ENCODE measurements at regions not wholly inside any gene's neighbourhood (a gene's known extent, or its start where the extent isn't known, plus 50 kb on each side); places are given as distances from the start of the nearest gene placed in this dataset.

DNA sequence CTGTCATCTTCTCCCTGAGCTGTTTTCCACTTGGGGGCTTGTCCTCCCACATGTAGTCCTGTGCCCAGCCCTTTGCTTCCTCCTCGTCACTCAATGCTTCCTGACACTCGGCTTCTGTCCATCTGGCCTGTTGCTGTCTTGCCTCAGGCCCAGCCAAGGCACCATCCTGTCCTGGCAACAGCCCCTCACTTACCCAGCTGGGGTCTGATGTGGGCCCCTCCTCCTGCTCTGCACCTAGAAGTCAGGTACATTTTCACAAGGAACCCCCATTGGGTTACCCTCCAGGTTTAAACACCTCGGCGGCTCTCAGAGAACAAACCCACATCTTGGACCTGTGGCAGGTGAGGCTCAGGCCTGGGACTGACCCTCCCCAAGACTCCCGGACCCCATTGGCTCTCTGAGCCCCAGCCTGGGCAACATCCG is 784.8 kb downstream of the TBC1D22A start:
- ATAC-seq (no peak), DNase-seq (no peak)
- H3K4me1 Mint-ChIP-seq, result no peaks in the 10 kb centered on the region
- peaks cover 11% of the 10 kb centered on the region for H3K27me3 Mint-ChIP-seq
- peaks cover 0 to 7% of the 10 kb centered on the region in 2 donors for H3K9me3 Mint-ChIP-seq
- H3K27ac Mint-ChIP-seq, result peak overlapping the region in 1 of 2 donors; percentile 60
- H3K4me3 Mint-ChIP-seq, result no peak overlapping the region

DNA sequence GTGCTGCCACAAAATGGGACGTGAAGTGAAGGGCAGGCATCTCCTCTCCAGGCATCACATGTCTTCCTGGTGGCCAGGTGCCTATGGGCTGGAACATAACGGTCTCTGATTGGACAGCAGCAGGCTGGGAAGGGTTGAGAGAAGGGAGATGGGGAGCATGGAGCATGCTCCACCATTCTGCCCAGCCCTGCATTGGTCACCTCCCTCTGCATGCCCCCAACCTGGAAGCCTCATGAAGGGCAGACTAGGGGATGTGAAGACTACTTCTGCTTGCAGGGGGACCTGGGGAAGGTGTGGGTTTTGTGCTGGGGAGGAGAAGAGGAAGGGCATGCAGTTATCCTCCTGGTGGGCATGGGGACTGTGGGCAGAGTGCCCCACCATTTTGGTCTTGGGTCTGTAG is 782.2 kb downstream of the TBC1D22A start:
- no peak for ATAC-seq
- Mint-ChIP-seq H3K4me3 (no peak overlapping the region), H3K4me1 (no peaks in the 10 kb centered on the region), H3K27ac (no peak overlapping the region), H3K27me3 (no peaks in the 10 kb centered on the region), H3K9me3 (peaks cover 0 to 7% of the 10 kb centered on the region in 2 donors)
- no peak for DNase-seq

DNA sequence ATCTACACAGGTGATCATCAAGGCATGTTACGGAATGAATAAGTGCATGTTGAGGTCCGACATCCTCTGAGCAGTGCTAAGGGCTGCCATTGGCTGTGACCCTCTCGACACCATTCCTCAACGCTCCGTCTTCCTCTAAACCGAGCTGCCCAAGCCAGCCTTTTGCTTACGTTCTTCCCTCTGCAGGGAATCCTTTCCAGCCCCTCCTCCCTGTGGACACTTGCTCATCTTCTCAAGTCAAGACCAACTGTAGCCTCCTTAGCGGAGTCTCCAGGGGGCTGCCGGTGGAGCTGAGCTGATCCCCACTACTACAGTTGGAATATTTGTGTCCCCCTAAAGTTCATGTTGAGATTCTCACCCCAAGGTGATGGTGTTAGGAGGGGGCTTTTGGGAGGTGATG is 781.0 kb downstream of the TBC1D22A start:
- no peak for ATAC-seq
- Mint-ChIP-seq H3K4me3 (no peak overlapping the region), H3K27me3 (no peaks in the 10 kb centered on the region), H3K9me3 (peaks cover 0 to 7% of the 10 kb centered on the region in 2 donors), H3K27ac (no peak overlapping the region), H3K4me1 (no peaks in the 10 kb centered on the region)
- DNase-seq, result no peak

- DNase-seq (no peak), ATAC-seq (no peak)
- H3K27ac Mint-ChIP-seq, result no peak overlapping the region
- no peak overlapping the region for H3K4me3 Mint-ChIP-seq
- no peaks in the 10 kb centered on the region for H3K27me3 Mint-ChIP-seq
- H3K9me3 Mint-ChIP-seq, result peaks cover 5 to 7% of the 10 kb centered on the region in 2 donors
- H3K4me1 Mint-ChIP-seq, result no peaks in the 10 kb centered on the region
These were observed 777.6 kb downstream of the TBC1D22A start for GRCh38 chr22:47540011-47540410.

- H3K27ac Mint-ChIP-seq, result no peak overlapping the region
- no peaks in the 10 kb centered on the region for H3K4me1 Mint-ChIP-seq
- H3K4me3 Mint-ChIP-seq, result no peak overlapping the region
- no peaks in the 10 kb centered on the region for H3K27me3 Mint-ChIP-seq
- no peak for DNase-seq
- no peak for ATAC-seq
- peaks cover 2 to 5% of the 10 kb centered on the region in 2 donors for H3K9me3 Mint-ChIP-seq
These were observed 776.9 kb downstream of the TBC1D22A start for GRCh38 chr22:47539374-47539773.

DNA sequence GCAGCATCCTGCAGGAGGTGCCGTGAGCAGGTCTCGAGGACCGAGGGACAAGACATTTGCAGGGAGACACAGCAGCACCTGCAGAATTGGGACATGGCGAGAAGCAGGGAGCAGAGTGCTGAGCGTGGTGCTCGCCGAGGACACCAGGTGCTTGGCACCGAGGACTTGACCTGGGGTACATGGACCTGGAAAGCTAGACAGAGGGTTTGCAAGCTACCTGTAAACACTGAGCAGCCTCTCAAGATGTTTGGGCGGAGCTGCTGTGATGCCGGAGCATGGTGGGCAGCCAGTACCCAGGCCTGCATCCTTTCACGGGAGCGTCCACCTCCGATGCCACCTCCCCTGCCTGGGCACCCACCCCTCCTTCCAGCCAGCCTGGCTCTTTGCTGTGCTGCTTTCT is 773.2 kb downstream of the TBC1D22A start:
- Mint-ChIP-seq H3K4me1 (no peaks in the 10 kb centered on the region), H3K27ac (no peak overlapping the region), H3K27me3 (no peaks in the 10 kb centered on the region), H3K4me3 (no peak overlapping the region), H3K9me3 (peaks cover 0 to 5% of the 10 kb centered on the region in 2 donors)
- no peak for ATAC-seq
- no peak for DNase-seq

GRCh38 chr22:47534804-47535410 is 772.5 kb downstream of the TBC1D22A start:
- ATAC-seq, result no peak
- no peaks in the 10 kb centered on the region for H3K27me3 Mint-ChIP-seq
- H3K4me1 Mint-ChIP-seq, result no peaks in the 10 kb centered on the region
- no peak for DNase-seq
- H3K27ac Mint-ChIP-seq, result no peak overlapping the region
- no peak overlapping the region for H3K4me3 Mint-ChIP-seq
- peaks cover 0 to 5% of the 10 kb centered on the region in 2 donors for H3K9me3 Mint-ChIP-seq

- DNase-seq, result no peak
These were observed 771.7 kb downstream of the TBC1D22A start for GRCh38 chr22:47533961-47534803.

DNA sequence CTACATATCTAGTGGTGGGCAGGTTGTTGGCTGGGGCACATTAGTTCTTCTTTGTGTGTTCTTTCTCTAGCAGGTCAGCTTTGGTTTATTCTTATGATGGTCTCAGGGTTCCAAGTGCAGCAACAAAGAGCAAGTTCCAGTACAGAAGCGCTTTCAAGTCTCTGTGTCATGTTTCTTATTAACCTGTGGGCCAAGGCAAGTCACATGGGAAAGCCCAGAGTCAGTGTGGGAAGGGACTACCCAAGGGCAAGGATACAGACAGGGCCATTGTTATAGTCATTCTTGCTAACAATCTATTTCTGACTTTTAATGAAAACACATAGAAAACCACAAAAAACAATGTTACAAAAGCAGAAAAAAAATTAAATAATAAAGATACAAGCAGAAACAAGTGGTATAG is 754.6 kb downstream of the TBC1D22A start:
- H3K4me1 Mint-ChIP-seq, result no peaks in the 10 kb centered on the region
- DNase-seq (no peak), ATAC-seq (no peak)
- no peaks in the 10 kb centered on the region for H3K9me3 Mint-ChIP-seq
- no peak overlapping the region for H3K4me3 Mint-ChIP-seq
- H3K27ac Mint-ChIP-seq, result no peak overlapping the region
- no peaks in the 10 kb centered on the region for H3K27me3 Mint-ChIP-seq

More at GRCh38 chr22:47533961-47534803, 771.7 kb downstream of the TBC1D22A start:
- no peak overlapping the region for H3K27ac Mint-ChIP-seq
- H3K27me3 Mint-ChIP-seq, result no peaks in the 10 kb centered on the region
- H3K4me3 Mint-ChIP-seq, result no peak overlapping the region
- peaks cover 0 to 5% of the 10 kb centered on the region in 2 donors for H3K9me3 Mint-ChIP-seq
- no peak for ATAC-seq
- no peaks in the 10 kb centered on the region for H3K4me1 Mint-ChIP-seq

DNA sequence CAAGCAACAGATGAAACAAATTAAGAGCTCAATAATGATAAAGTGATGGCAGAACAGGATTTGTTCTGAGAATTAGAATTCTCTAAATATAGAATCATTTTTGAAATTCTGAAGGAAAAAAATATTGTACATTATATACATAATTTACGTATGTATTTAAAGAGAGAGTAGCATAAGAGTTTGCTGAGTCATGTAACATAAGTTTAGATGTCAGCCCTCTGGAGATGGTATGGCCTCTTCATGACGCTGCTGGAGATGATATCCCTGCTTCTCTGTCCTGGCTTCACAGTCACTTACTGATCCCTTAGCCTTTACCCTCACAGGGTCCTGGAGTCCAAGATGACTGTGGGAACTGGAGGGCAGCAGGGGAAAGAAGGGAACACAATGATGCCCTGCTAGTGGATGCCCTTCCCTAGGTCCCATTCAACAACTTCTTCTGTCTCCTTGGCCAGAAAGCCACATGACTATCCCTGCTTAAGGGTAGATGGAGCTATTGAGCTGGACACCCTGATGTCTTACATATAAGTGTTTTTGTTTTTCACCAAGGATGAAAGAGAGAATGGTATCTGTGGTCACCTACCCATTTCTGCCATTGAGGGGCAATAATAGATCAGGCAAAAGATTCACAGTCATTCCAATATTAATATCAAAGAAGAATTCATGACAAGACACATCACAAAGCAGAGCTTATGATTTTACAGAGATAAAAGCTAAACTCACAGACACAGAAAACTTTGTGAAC is 753.1 kb downstream of the TBC1D22A start:
- Mint-ChIP-seq H3K4me1 (no peaks in the 10 kb centered on the region), H3K27me3 (no peaks in the 10 kb centered on the region), H3K9me3 (no peaks in the 10 kb centered on the region), H3K27ac (no peak overlapping the region), H3K4me3 (no peak overlapping the region)
- no peak for DNase-seq
- no peak for ATAC-seq

GRCh38 chr22:47512617-47513016 is 750.2 kb downstream of the TBC1D22A start:
- no peaks in the 10 kb centered on the region for H3K27me3 Mint-ChIP-seq
- no peaks in the 10 kb centered on the region for H3K4me1 Mint-ChIP-seq
- DNase-seq (no peak), ATAC-seq (no peak)
- H3K9me3 Mint-ChIP-seq, result no peaks in the 10 kb centered on the region
- no peak overlapping the region for H3K27ac Mint-ChIP-seq
- H3K4me3 Mint-ChIP-seq, result no peak overlapping the region

DNA sequence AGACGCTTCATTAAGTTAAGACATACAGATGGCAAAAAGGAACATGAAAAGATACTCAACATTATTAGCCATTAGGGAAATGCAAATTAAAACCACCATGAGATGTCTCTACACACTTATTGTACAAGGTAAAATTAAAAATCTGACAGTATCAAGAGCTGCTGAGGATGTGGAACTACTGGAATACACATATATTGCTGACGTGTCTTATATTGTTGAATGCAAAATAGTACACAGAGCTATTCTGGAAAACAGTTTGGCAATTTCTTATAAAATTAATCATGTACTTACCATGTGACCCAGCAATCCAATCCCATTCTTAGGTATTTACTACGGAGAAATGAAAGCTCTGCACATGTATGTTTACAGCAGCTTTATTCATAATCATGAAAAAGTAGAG is 742.5 kb downstream of the TBC1D22A start:
- no peak for DNase-seq
- H3K4me3 Mint-ChIP-seq, result no peak overlapping the region
- peaks cover 0 to 20% of the 10 kb centered on the region in 2 donors for H3K9me3 Mint-ChIP-seq

GRCh38 chr22:47498969-47499495 is 736.6 kb downstream of the TBC1D22A start:
- Mint-ChIP-seq H3K4me3 (no peak overlapping the region), H3K27ac (no peak overlapping the region), H3K4me1 (peaks cover 17% of the 10 kb centered on the region), H3K9me3 (peaks cover 12 to 50% of the 10 kb centered on the region in 2 donors), H3K27me3 (no peaks in the 10 kb centered on the region)
- DNase-seq (no peak), ATAC-seq (no peak)

More for the DNA sequence above, 742.5 kb downstream of the TBC1D22A start:
- no peak for ATAC-seq
- no peak overlapping the region for H3K27ac Mint-ChIP-seq
- H3K27me3 Mint-ChIP-seq, result peaks cover 10% of the 10 kb centered on the region
- no peaks in the 10 kb centered on the region for H3K4me1 Mint-ChIP-seq

DNA sequence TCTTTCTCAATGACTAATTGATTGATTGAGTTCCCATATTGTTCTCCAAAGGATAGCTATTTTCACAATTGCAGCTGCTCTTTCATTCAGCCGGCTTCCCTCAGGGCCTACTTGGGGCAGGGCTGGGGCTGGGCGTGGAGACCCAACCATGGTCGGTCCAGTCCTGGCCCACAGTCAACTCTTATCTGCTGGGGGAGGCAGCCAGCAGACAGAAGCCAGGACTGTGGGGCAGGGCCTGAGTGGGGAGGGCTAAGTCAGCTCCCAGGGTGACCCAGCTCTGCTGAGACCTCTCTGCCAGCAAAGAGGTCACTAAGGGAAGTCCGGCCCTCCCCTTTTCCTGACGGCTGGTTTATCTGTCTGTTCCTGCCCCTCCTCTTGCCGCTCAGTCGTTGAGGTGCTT is 735.2 kb downstream of the TBC1D22A start:
- H3K9me3 Mint-ChIP-seq, result peaks cover 12 to 61% of the 10 kb centered on the region in 2 donors
- H3K27ac Mint-ChIP-seq, result no peak overlapping the region
- H3K4me3 Mint-ChIP-seq, result no peak overlapping the region
- no peak for DNase-seq
- no peaks in the 10 kb centered on the region for H3K27me3 Mint-ChIP-seq
- H3K4me1 Mint-ChIP-seq, result peaks cover 24% of the 10 kb centered on the region
- no peak for ATAC-seq

DNA sequence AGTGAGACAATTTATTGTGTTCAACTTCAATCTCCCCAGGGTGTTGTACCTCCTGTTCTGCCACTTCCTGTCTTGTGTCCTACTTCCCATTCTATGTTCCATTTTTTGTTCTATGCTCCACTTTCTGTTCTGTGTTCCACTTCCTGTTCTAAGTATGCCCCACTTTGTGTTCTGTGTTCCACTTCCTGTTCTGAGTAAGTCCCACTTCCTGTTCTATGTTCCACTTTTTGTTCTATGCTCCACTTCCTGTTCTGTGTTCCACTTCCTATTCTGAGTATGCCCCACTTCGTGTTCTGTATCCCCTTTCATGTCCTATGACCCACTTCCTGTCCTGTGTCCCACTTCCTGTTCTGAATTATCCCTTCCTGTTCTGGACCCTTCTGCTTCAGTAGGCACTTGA is 732.7 kb downstream of the TBC1D22A start:
- peak overlapping the region; percentile 5 to 29 for H3K4me3 Mint-ChIP-seq
- no peaks in the 10 kb centered on the region for H3K27me3 Mint-ChIP-seq
- DNase-seq (no peak), ATAC-seq (peak; percentile 45)
- H3K27ac Mint-ChIP-seq, result peak overlapping the region; percentile 57 to 88
- H3K9me3 Mint-ChIP-seq, result peaks cover 12 to 46% of the 10 kb centered on the region in 2 donors
- peaks cover 24% of the 10 kb centered on the region for H3K4me1 Mint-ChIP-seq

Measured in stimulated activated naive CD8-positive, alpha-beta T cell treated with anti-CD3 and anti-CD28 coated beads, Interleukin-15, amount 100 ng/mL, for 72 hours (primary cell).